ENCODE measurements at regions not wholly inside any gene's neighbourhood (a gene's known extent, or its start where the extent isn't known, plus 50 kb on each side); places are given as distances from the start of the nearest gene placed in this dataset.

- TF ChIP-seq CTCF (IDR thresholded peaks at IDR 0.05; ENCODE audit: low read length) (no peak), EZH2 (IDR thresholded peaks at IDR 0.05; ENCODE audit: borderline replicate concordance, low read length) (no peak)
These were observed 70.2 kb upstream of the EPB41L1 start for GRCh38 chr20:36084356-36084755.

All from OCI-LY1 (cell line).